ENCODE measurements at regions not wholly inside any gene's neighbourhood (a gene's known extent, or its start where the extent isn't known, plus 50 kb on each side); places are given as distances from the start of the nearest gene placed in this dataset.

GRCh38 chr10:24104895-24105294, 104.0 kb upstream of the KIAA1217 start:
- no peak for TF ChIP-seq POLR2AphosphoS5 (IDR thresholded peaks at IDR 0.05; ENCODE audit: low read depth, low read length)
- TF ChIP-seq TAF1 (IDR thresholded peaks at IDR 0.05; ENCODE audit: borderline replicate concordance, insufficient read depth, low read length): no peak
- no peak for TF ChIP-seq SIN3A (IDR thresholded peaks at IDR 0.05; ENCODE audit: borderline replicate concordance, insufficient read depth, low read length)
